Natural killer cell (primary cell): ENCODE measurements at regions not wholly inside any gene's neighbourhood (a gene's known extent, or its start where the extent isn't known, plus 50 kb on each side); places are given as distances from the start of the nearest gene placed in this dataset.
"Not testable (repeated sequence)": the region's sequence is repeated elsewhere in the genome, so short reads cannot be mapped to it uniquely, and the experiment has no call there.

ENCODE experiments used
- ATAC-seq, 3 donors: fragments of 150-1000 bp in 2 of 3; fragments of 200-7000 bp in 1 of 3; cut with Tn5 transposase; 1 replicate in 1 of 3; 2 replicates in 2 of 3; pipeline ENCODE4 v1.10.0; 2021; ENCODE audit warnings: mild to moderate bottlenecking in 2 of 3, moderate library complexity in 2 of 3
- DNase-seq, 2 donors: peaks; one replicate each; pipeline versions ENCODE4 v3.0.0 to v3.0.0-alpha.2; 2013 to 2021; ENCODE audit warnings: mixed read lengths in 1 of 2
- H3K27ac ChIP-seq: one replicate; pipeline ENCODE4 v1.5.1; 2013; ENCODE audit warnings: mild to moderate bottlenecking, low read length
- H3K27me3 ChIP-seq: one replicate; pipeline ENCODE4 v1.6.1; 2013; ENCODE audit warnings: low read length; ENCODE audit not compliant: control insufficient read depth, insufficient read depth
- H3K36me3 ChIP-seq: one replicate; pipeline ENCODE4 v1.6.1; 2013; ENCODE audit warnings: low read length; ENCODE audit not compliant: control insufficient read depth, insufficient read depth
- H3K4me1 ChIP-seq: one replicate; pipeline ENCODE4 v1.6.1; 2013; ENCODE audit warnings: low read length; ENCODE audit not compliant: control insufficient read depth, insufficient read depth
- H3K4me3 ChIP-seq: one replicate; pipeline ENCODE4 v1.5.1; 2013; ENCODE audit warnings: low read length
- H3K9me3 ChIP-seq: one replicate; pipeline ENCODE4 v1.6.1; 2013; ENCODE audit warnings: low read length; ENCODE audit not compliant: control insufficient read depth, insufficient read depth
- H3K27ac Mint-ChIP-seq, 2 donors: one replicate each; pipeline ENCODE4 v1.8.0; 2022; ENCODE audit warnings: mild to moderate bottlenecking in 2 of 2, mixed read lengths in 2 of 2, moderate library complexity in 1 of 2
- H3K27me3 Mint-ChIP-seq, 2 donors: one replicate each; pipeline ENCODE4 v1.8.0; 2022; ENCODE audit warnings: low read depth in 2 of 2, mixed read lengths in 2 of 2
- H3K36me3 Mint-ChIP-seq: one replicate; pipeline ENCODE4 v1.8.0; 2022; ENCODE audit warnings: mixed read lengths
- H3K4me1 Mint-ChIP-seq, 2 donors: one replicate each; pipeline ENCODE4 v1.8.0; 2022; ENCODE audit warnings: mixed read lengths in 2 of 2
- H3K4me3 Mint-ChIP-seq: one replicate; pipeline ENCODE4 v1.8.0; 2022; ENCODE audit warnings: mild to moderate bottlenecking, moderate library complexity, mixed read lengths
- H3K9me3 Mint-ChIP-seq, 2 donors: one replicate each; pipeline ENCODE4 v1.8.0; 2022; ENCODE audit warnings: mixed read lengths in 2 of 2
- WGBS: methylation state at CpG from one replicate; pipeline ENCODE4 v1.1.7; 2013; ENCODE audit warnings: missing lambda C conversion rate; ENCODE audit not compliant: insufficient coverage; 5-methylcytosine and 5-hydroxymethylcytosine counted together
- intact Hi-C: fragments of 100-400 bp; cut with micrococcal nuclease; formaldehyde crosslinking; loops from one replicate; pipeline ENCODE4 v1.14.2; 2022
- TF ChIP-seq, protein P1 (sequence below): fragments of 200-600 bp; IDR thresholded peaks from one replicate; pipeline ENCODE4 v1.8.0; 2022; ENCODE audit warnings: antibody characterized with exemption

DNA sequence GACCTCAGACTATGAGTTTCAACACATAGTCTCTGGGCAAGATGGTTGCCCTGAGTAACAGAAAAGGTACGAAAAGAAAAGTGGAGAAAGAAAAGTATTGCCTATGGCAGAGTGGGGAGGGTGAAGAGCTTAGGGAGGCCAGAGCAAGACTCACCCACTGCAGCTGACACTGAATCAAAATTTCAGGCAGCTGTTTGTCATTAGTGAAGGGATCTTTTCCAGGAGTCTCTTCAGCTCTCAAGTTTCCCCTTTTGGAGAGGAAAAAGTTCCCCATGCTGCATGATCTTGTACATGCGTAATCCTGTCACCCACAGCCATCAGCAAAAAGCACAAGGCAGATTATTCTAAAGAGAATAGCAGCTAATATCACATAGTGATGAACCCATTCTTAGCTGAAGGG, 616.9 kb upstream of the GBE1 start:
- peaks cover 16 to 26% of the 10 kb centered on the region in 2 donors for H3K9me3 Mint-ChIP-seq
- no peak overlapping the region for H3K4me3 Mint-ChIP-seq
- Histone ChIP-seq H3K4me1 (no peaks in the 10 kb centered on the region), H3K27me3 (no peaks in the 10 kb centered on the region), H3K36me3 (no peaks in the 10 kb centered on the region), H3K4me3 (no peak overlapping the region), H3K9me3 (peaks cover 10% of the 10 kb centered on the region), H3K27ac (no peak overlapping the region)
- TF ChIP-seq, protein P1, sequence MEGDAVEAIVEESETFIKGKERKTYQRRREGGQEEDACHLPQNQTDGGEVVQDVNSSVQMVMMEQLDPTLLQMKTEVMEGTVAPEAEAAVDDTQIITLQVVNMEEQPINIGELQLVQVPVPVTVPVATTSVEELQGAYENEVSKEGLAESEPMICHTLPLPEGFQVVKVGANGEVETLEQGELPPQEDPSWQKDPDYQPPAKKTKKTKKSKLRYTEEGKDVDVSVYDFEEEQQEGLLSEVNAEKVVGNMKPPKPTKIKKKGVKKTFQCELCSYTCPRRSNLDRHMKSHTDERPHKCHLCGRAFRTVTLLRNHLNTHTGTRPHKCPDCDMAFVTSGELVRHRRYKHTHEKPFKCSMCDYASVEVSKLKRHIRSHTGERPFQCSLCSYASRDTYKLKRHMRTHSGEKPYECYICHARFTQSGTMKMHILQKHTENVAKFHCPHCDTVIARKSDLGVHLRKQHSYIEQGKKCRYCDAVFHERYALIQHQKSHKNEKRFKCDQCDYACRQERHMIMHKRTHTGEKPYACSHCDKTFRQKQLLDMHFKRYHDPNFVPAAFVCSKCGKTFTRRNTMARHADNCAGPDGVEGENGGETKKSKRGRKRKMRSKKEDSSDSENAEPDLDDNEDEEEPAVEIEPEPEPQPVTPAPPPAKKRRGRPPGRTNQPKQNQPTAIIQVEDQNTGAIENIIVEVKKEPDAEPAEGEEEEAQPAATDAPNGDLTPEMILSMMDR: no peak
- no peak overlapping the region for H3K27ac Mint-ChIP-seq
- WGBS: 84% methylated on average over 2 of the region's 2 CpGs
- peaks cover 8% of the 10 kb centered on the region for H3K36me3 Mint-ChIP-seq
- intact Hi-C loops: no loop called here
- H3K4me1 Mint-ChIP-seq: no peaks in the 10 kb centered on the region
- no peak for DNase-seq
- no peak for ATAC-seq
- H3K27me3 Mint-ChIP-seq: no peaks in the 10 kb centered on the region

DNA sequence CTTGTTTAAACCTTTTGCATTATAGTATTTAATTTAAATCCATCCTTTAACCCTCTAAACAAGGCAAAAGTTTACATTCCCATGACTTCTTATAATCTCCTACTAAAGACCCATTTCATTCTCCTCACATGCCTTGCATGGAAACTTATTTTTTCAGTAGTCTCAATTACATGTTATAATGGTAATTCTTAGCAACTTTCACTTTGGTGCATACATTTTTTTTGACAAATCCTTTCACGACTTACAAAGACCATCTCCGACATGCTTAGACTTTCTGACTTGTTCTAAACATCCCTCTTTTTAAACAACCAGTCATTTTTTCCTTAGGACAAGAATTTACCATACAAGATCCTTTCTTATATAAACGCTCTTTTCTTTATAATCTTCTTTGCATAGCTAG, 615.4 kb upstream of the GBE1 start:
- TF ChIP-seq, protein P1: no peak
- no peak for ATAC-seq
- H3K27ac Mint-ChIP-seq: no peak overlapping the region
- Histone ChIP-seq H3K9me3 (peaks cover 10% of the 10 kb centered on the region), H3K4me1 (no peaks in the 10 kb centered on the region), H3K27ac (no peak overlapping the region), H3K4me3 (no peak overlapping the region), H3K27me3 (no peaks in the 10 kb centered on the region), H3K36me3 (no peaks in the 10 kb centered on the region)
- intact Hi-C loops: no loop called here
- peaks cover 8% of the 10 kb centered on the region for H3K36me3 Mint-ChIP-seq
- no peak for DNase-seq
- WGBS: 58% methylated on average over 2 of the region's 3 CpGs
- H3K4me3 Mint-ChIP-seq: no peak overlapping the region
- no peaks in the 10 kb centered on the region for H3K27me3 Mint-ChIP-seq
- peaks cover 15 to 25% of the 10 kb centered on the region in 2 donors for H3K9me3 Mint-ChIP-seq
- H3K4me1 Mint-ChIP-seq: no peaks in the 10 kb centered on the region

DNA sequence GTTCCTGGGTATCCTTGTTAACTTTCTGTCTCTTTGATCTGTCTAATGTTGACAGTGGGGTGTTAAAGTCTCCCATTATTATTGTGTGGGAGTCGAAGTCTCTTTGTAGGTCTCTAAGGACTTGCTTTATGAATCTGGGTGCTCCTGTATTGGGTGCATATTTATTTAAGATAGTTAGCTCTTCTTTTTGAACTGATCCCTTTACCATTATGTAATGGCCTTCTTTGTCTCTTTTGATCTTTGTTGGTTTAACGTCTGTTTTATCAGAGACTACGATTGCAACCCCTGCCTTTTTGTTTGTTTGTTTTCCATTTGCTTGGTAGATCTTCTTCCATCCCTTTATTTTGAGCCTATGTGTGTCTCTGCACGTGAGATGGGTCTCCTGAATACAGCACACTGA, 612.4 kb upstream of the GBE1 start:
- H3K36me3 Mint-ChIP-seq, H3K27me3 ChIP-seq, H3K4me3 Mint-ChIP-seq, H3K27me3 Mint-ChIP-seq, H3K27ac ChIP-seq, H3K4me1 Mint-ChIP-seq, H3K9me3 ChIP-seq, DNase-seq, intact Hi-C loops, H3K36me3 ChIP-seq, H3K4me1 ChIP-seq, H3K4me3 ChIP-seq, H3K27ac Mint-ChIP-seq, ATAC-seq: not testable (repeated sequence)
- peaks cover 14 to 23% of the 10 kb centered on the region in 2 donors for H3K9me3 Mint-ChIP-seq
- WGBS: 63% methylated on average over 4 of the region's 4 CpGs

DNA sequence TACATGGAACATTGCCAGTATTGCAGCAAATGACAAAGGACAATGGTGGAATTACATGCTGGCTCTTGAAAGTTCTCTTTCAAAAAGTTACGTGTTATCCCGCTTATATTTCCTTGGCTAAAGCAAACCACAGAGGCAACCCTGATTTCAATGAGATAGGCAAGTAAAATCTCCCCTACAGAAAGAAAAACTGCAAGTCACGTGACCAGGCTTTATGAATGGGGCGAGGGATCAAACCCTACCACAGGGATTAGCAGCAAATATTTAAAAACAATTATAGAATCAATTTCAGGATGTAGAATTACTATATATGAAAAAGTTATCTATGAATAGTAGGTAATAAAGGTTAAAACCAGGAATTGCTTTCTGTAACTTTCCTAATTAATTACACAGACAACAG, 603.4 kb upstream of the GBE1 start:
- TF ChIP-seq, protein P1: no peak
- H3K9me3 ChIP-seq: no peaks in the 10 kb centered on the region
- H3K4me3 ChIP-seq: no peak overlapping the region
- no peak for ATAC-seq
- H3K27me3 ChIP-seq: no peaks in the 10 kb centered on the region
- H3K4me3 Mint-ChIP-seq: no peak overlapping the region
- peaks cover 9% of the 10 kb centered on the region in 2 donors for H3K9me3 Mint-ChIP-seq
- no peaks in the 10 kb centered on the region for H3K36me3 Mint-ChIP-seq
- H3K27me3 Mint-ChIP-seq: no peaks in the 10 kb centered on the region
- H3K4me1 ChIP-seq: no peaks in the 10 kb centered on the region
- no peak overlapping the region for H3K27ac Mint-ChIP-seq
- H3K36me3 ChIP-seq: no peaks in the 10 kb centered on the region
- DNase-seq: no peak
- intact Hi-C loops: no loop called here
- H3K27ac ChIP-seq: no peak overlapping the region
- no peaks in the 10 kb centered on the region for H3K4me1 Mint-ChIP-seq
- WGBS: 84% methylated on average over 3 of the region's 4 CpGs
